AG09309 (cell line): ENCODE measurements at regions not wholly inside any gene's neighbourhood (a gene's known extent, or its start where the extent isn't known, plus 50 kb on each side); places are given as distances from the start of the nearest gene placed in this dataset.

ENCODE experiments used
- DNase-seq: peaks from one replicate; pipeline ENCODE4 v3.0.0-alpha.2; 2010; ENCODE audit warnings: low read depth
- H3K4me3 ChIP-seq: 2 replicates; pipeline ENCODE4 v1.5.1; 2011; ENCODE audit warnings: mild to moderate bottlenecking, low read depth, low read length, moderate library complexity; ENCODE audit not compliant: control insufficient read depth
- CTCF ChIP-seq: IDR thresholded peaks from 2 replicates; pipeline ENCODE4 v1.5.1; 2011; ENCODE audit warnings: mild to moderate bottlenecking, low read depth, low read length, inconsistent platforms; ENCODE audit not compliant: insufficient read depth, control insufficient read depth; ENCODE audit errors: missing control alignments

GRCh38 chr4:159722918-159723317, 620.0 kb downstream of the RAPGEF2 start:
- no peak for TF ChIP-seq CTCF
- DNase-seq = no peak
- H3K4me3 ChIP-seq = no peak overlapping the region

GRCh38 chr4:159723341-159724048, 620.6 kb downstream of the RAPGEF2 start:
- no peak for TF ChIP-seq CTCF
- DNase-seq = no peak
- no peak overlapping the region for H3K4me3 ChIP-seq

GRCh38 chr4:159725571-159725970, 622.7 kb downstream of the RAPGEF2 start:
- no peak for TF ChIP-seq CTCF
- no peak for DNase-seq
- no peak overlapping the region for H3K4me3 ChIP-seq

DNA sequence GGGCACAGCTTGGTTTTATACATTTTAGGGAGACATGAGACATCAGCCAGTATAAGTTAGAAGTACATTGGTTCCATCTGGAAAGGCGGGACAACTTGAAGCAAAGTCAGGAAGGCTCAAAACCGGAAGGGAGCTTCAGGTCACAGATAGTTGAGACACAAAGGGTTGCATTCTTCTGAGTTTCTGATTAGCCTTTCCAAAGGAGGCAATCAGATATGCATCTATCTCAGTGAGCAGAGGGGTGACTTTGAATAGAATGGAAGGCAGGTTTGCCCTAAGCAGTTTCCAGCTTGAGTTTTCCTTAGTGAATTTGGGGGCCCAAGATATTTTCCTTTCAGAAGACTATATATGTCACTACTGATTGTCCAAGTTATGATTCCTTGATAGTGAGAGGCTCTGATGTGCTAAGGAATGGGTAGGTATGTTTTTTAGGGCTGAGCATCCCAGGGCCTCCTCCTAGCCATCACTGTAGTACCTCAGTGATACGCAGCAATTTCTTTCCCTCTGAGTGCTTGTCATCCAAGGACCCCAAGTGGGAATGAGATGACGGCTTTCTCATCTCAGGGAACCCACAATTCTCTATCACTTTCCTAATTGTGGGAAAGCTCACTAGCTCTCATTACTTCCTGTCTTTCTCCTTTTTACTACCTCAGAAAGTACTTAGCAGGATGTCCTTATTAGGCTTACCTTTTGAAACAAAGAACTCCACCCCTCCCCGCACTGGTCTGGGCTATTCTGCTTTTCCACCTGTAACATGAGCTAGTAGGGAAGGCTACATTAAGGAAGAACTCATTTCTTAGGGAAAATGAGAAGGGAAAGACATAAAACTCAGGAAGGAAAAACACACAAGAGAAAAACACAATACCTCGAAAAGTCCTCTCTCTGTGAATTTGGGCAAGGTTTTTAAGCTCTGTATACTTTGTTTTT, 632.7 kb downstream of the RAPGEF2 start:
- no peak overlapping the region for H3K4me3 ChIP-seq
- no peak for DNase-seq
- no peak for TF ChIP-seq CTCF

DNA sequence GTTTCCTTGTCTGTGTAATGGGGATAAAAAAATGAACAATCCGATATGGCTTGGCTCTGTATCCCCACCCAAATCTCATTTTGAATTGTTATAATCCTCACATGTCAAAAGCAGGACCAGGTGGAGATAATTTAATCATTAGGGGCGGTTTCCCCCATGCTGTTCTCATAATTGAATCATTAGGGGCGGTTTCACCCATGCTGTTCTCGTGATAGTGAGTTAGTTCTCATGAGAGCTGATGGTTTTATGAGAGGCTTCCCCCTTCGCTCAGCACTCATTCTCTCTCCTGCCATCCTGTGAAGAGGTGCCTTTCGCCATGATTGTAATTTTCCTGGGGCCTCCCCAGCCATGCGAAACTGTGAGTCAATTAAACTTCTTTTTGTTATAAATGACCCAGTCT, 633.5 kb downstream of the RAPGEF2 start:
- TF ChIP-seq CTCF = no peak
- DNase-seq = no peak
- H3K4me3 ChIP-seq = no peak overlapping the region

DNA sequence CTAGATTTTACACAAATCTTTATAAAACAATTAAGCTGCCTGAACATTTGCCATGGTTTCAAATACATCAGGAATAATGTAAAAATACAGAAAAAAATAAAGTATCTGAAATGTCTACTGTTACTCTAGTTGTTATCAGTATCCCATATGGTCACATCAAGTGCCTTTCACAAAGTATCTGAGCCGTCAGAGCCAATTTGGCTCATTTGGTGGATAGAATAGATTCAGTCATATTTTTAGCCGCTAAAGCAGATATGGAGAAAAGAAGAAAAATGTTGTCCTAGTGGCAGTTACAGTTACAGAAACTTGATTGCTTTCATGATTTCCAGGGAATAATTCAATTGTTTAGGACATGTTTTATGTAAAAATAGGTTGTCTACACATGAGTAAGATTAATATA, 641.1 kb downstream of the RAPGEF2 start:
- no peak for TF ChIP-seq CTCF
- no peak overlapping the region for H3K4me3 ChIP-seq
- DNase-seq = no peak
